Inflammatory macrophage treated with lipopolysaccharide for 4 hours (primary cell): ENCODE measurements at regions not wholly inside any gene's neighbourhood (a gene's known extent, or its start where the extent isn't known, plus 50 kb on each side); places are given as distances from the start of the nearest gene placed in this dataset.
"Not testable (repeated sequence)": the region's sequence is repeated elsewhere in the genome, so short reads cannot be mapped to it uniquely, and the experiment has no call there.

Experiments
- DNase-seq: peaks from one replicate; pipeline ENCODE4 v3.0.0-alpha.2; 2020

GRCh38 chr1:196088541-196088940 lies 519.7 kb downstream of the KCNT2 start:
- DNase-seq = no peak

GRCh38 chr1:196078691-196079090 lies 529.5 kb downstream of the KCNT2 start:
- DNase-seq = no peak

GRCh38 chr1:196075621-196076020 lies 532.6 kb downstream of the KCNT2 start:
- no peak for DNase-seq

- no peak for DNase-seq
These were observed 534.1 kb downstream of the KCNT2 start for GRCh38 chr1:196074182-196074581.

- no peak for DNase-seq
These were observed 536.8 kb downstream of the KCNT2 start for GRCh38 chr1:196071447-196071846.

- no peak for DNase-seq
These were observed 537.3 kb downstream of the KCNT2 start for GRCh38 chr1:196070940-196071339.

- no peak for DNase-seq
These were observed 544.3 kb downstream of the KCNT2 start for GRCh38 chr1:196063952-196064351.

- DNase-seq = no peak
These were observed 544.9 kb downstream of the KCNT2 start for GRCh38 chr1:196063294-196063693.

- no peak for DNase-seq
These were observed 547.7 kb downstream of the KCNT2 start for GRCh38 chr1:196060539-196060938.

- DNase-seq = no peak
These were observed 549.0 kb downstream of the KCNT2 start for GRCh38 chr1:196059210-196059609.

GRCh38 chr1:196056966-196057365 lies 551.3 kb downstream of the KCNT2 start:
- no peak for DNase-seq

GRCh38 chr1:196049407-196049806 lies 558.8 kb downstream of the KCNT2 start:
- DNase-seq = no peak

GRCh38 chr1:196043268-196043667 lies 565.0 kb downstream of the KCNT2 start:
- DNase-seq = no peak

GRCh38 chr1:196034080-196034706 lies 574.0 kb downstream of the KCNT2 start:
- no peak for DNase-seq

GRCh38 chr1:196031387-196031786 lies 576.9 kb downstream of the KCNT2 start:
- DNase-seq = not testable (repeated sequence)

GRCh38 chr1:196030455-196030854 lies 577.8 kb downstream of the KCNT2 start:
- DNase-seq = no peak

- DNase-seq = no peak
These were observed 578.8 kb downstream of the KCNT2 start for GRCh38 chr1:196029410-196029809.

- no peak for DNase-seq
These were observed 581.1 kb downstream of the KCNT2 start for GRCh38 chr1:196027127-196027526.

GRCh38 chr1:196021174-196021573 lies 587.1 kb downstream of the KCNT2 start:
- not testable (repeated sequence) for DNase-seq

GRCh38 chr1:196009362-196009761 lies 598.9 kb downstream of the KCNT2 start:
- no peak for DNase-seq

GRCh38 chr1:196007763-196008162 lies 600.5 kb downstream of the KCNT2 start:
- no peak for DNase-seq

GRCh38 chr1:196005426-196005825 lies 602.8 kb downstream of the KCNT2 start:
- DNase-seq = no peak

- not testable (repeated sequence) for DNase-seq
These were observed 603.9 kb downstream of the KCNT2 start for GRCh38 chr1:196004388-196004787.

GRCh38 chr1:196002906-196003305 lies 605.3 kb downstream of the KCNT2 start:
- DNase-seq = no peak

- not testable (repeated sequence) for DNase-seq
These were observed 605.9 kb downstream of the KCNT2 start for GRCh38 chr1:196002296-196002695.
